C4-2B (cell line): ENCODE measurements at regions not wholly inside any gene's neighbourhood (a gene's known extent, or its start where the extent isn't known, plus 50 kb on each side); places are given as distances from the start of the nearest gene placed in this dataset.

ENCODE experiments used
- ZFX ChIP-seq: fragments of 450-650 bp; IDR thresholded peaks from 2 replicates; pipeline ENCODE4 v1.6.1; 2017
- TF ChIP-seq, protein P1 (sequence below): fragments of 450-650 bp; conservative IDR thresholded peaks from 2 replicates; pipeline ENCODE4 v1.5.1; 2017; ENCODE audit warnings: mild to moderate bottlenecking

DNA sequence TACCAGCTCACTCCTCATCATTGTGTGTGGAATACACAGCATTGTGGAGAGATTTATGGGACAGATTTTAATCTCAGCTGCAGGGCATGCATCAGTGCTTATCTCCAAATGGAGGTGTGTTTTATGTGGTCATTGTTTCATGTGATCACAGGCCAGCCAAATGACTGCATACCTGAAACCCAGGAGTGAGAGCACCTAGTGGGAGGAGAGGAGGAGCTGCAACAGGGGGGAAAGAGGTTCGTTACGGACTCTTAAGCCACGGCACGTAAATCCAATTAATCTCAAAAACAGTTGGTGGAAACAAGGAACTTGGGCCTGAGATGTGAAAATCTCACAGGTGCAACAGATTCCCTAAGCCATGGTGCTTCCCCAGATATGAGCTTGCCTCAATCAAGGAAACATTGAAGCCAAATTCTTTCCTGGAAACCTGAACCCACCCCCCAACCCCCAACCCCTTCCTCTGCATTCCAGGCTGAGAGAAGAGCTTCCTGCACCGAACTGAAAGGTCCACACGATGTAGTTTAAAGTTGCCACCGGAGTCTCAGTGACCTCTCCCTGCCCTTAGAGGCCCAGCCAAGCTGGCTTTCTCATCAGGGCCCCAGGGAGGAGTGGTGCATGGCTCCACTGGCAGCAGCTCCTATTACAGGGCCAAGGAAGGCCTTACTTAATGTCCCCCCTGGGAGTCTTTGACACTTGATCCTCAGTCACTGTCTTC lies 167.4 kb downstream of the C1D start:
- TF ChIP-seq, protein P1, sequence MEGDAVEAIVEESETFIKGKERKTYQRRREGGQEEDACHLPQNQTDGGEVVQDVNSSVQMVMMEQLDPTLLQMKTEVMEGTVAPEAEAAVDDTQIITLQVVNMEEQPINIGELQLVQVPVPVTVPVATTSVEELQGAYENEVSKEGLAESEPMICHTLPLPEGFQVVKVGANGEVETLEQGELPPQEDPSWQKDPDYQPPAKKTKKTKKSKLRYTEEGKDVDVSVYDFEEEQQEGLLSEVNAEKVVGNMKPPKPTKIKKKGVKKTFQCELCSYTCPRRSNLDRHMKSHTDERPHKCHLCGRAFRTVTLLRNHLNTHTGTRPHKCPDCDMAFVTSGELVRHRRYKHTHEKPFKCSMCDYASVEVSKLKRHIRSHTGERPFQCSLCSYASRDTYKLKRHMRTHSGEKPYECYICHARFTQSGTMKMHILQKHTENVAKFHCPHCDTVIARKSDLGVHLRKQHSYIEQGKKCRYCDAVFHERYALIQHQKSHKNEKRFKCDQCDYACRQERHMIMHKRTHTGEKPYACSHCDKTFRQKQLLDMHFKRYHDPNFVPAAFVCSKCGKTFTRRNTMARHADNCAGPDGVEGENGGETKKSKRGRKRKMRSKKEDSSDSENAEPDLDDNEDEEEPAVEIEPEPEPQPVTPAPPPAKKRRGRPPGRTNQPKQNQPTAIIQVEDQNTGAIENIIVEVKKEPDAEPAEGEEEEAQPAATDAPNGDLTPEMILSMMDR: no peak
- TF ChIP-seq ZFX: no peak
